Ascending aorta (tissue), 2 donors: ENCODE measurements at regions not wholly inside any gene's neighbourhood (a gene's known extent, or its start where the extent isn't known, plus 50 kb on each side); places are given as distances from the start of the nearest gene placed in this dataset.

Experiments used
- DNase-seq, 2 donors: peaks; one replicate each; pipeline ENCODE4 v3.0.0-alpha.2; 2019; ENCODE audit warnings: low spot score in 2 of 2
- H3K27ac ChIP-seq, 2 donors: fragments of 200-600 bp; sonication (generic); one replicate each; pipeline ENCODE4 v1.5.1; 2016 to 2017; ENCODE audit warnings: mild to moderate bottlenecking in 1 of 2
- H3K27me3 ChIP-seq: fragments of 200-600 bp; sonication (generic); one replicate; pipeline ENCODE4 v1.5.1; 2017
- H3K36me3 ChIP-seq, 2 donors: fragments of 200-600 bp; sonication (generic); one replicate each; pipeline ENCODE4 v1.5.1; 2016
- H3K4me1 ChIP-seq, 2 donors: fragments of 200-600 bp; sonication (generic); one replicate each; pipeline ENCODE4 v1.5.1; 2016 to 2017; ENCODE audit warnings: mild to moderate bottlenecking in 1 of 2
- H3K4me3 ChIP-seq, 2 donors: fragments of 200-600 bp; sonication (generic); one replicate each; pipeline ENCODE4 v1.5.1; 2016 to 2017; ENCODE audit warnings: mild to moderate bottlenecking in 1 of 2
- H3K9me3 ChIP-seq, 2 donors: fragments of 200-600 bp; sonication (generic); one replicate each; pipeline ENCODE4 v1.5.1; 2016
- intact Hi-C: fragments of 100-400 bp; cut with DNase I; formaldehyde crosslinking; loops from one replicate; pipeline ENCODE4 v1.15.1; 2023
- TF ChIP-seq, protein P1 (sequence below), 3 experiments: fragments of 200-600 bp in 2 of 3; fragments of 450-650 bp in 1 of 3; sonication (generic) in 2 of 3; IDR thresholded peaks; one replicate each; pipeline ENCODE4 v1.5.1; 2016 to 2019; ENCODE audit warnings: antibody characterized with exemption in 3 of 3, mild to moderate bottlenecking in 1 of 3, moderate library complexity in 1 of 3

DNA sequence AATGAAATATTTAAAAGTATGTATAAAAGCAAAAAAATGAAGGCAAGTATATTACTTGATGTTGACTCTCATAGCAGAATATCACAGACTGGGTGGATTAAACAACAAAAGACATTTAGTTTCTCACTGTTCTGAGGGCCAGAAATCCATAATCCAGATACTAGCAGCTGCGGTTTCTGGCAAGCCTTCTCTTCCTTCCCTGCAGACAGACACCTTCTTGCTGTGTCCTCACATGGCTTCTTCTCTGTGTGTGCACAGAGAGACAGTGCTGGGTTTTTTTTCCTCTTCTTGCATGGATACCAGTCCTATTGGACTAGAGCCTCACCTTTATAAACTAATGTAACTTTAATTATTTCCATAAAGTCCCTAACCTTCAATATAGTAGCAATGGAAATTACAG is 127.9 kb upstream of the AKR1E2 start:
- Histone ChIP-seq H3K9me3 (no peaks in the 10 kb centered on the region), H3K36me3 (no peaks in the 10 kb centered on the region), H3K4me1 (no peaks in the 10 kb centered on the region), H3K27me3 (no peaks in the 10 kb centered on the region), H3K4me3 (no peak overlapping the region), H3K27ac (no peak overlapping the region)
- TF ChIP-seq, protein P1, sequence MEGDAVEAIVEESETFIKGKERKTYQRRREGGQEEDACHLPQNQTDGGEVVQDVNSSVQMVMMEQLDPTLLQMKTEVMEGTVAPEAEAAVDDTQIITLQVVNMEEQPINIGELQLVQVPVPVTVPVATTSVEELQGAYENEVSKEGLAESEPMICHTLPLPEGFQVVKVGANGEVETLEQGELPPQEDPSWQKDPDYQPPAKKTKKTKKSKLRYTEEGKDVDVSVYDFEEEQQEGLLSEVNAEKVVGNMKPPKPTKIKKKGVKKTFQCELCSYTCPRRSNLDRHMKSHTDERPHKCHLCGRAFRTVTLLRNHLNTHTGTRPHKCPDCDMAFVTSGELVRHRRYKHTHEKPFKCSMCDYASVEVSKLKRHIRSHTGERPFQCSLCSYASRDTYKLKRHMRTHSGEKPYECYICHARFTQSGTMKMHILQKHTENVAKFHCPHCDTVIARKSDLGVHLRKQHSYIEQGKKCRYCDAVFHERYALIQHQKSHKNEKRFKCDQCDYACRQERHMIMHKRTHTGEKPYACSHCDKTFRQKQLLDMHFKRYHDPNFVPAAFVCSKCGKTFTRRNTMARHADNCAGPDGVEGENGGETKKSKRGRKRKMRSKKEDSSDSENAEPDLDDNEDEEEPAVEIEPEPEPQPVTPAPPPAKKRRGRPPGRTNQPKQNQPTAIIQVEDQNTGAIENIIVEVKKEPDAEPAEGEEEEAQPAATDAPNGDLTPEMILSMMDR (IDR thresholded peaks at IDR 0.05) = no peak
- intact Hi-C loops = no loop called here
- DNase-seq = no peak

DNA sequence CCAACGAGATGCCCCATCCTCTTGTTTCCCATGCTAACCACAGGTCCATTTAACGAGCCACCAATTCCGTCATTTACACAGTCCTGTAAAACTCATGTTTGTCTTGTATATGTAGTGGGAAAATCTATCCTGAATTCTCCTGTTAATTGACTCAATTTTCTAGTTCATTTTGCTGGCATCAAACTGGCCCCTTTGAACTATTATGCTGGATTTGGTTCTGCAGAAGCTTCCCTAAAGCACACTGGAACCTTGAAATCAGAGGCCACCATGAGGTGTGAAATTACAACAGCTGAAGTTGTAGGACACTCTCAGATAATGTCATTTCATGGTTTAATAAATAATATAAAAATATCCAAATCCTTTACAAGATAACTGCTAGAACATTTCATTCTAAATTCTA is 129.8 kb upstream of the AKR1E2 start:
- no peak for DNase-seq
- H3K27me3 ChIP-seq = no peaks in the 10 kb centered on the region
- H3K4me1 ChIP-seq = no peaks in the 10 kb centered on the region
- H3K27ac ChIP-seq = no peak overlapping the region
- H3K9me3 ChIP-seq = no peaks in the 10 kb centered on the region
- no peak overlapping the region for H3K4me3 ChIP-seq
- H3K36me3 ChIP-seq = no peaks in the 10 kb centered on the region
- intact Hi-C loops = no loop called here
- TF ChIP-seq, protein P1 (IDR thresholded peaks at IDR 0.05) = no peak

DNA sequence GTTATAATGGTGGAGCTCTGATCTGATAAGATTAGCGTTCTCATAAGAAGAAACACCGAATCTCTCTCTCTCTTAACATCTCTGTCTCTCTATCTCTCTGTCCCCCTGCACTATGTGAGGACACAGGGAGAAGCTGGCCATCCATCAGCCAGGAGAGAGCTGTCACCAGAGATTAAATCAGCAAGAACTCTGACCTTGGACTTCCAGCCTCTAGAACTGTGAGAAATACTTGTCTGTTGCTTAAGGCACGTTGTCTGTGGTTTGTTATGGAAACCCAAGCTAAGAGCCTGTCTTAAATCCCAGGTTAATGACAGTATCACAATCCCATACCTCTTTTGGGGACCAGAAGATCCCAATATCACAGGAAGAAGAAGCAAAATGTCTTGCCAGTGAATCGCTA is 132.0 kb upstream of the AKR1E2 start:
- no peaks in the 10 kb centered on the region for H3K36me3 ChIP-seq
- TF ChIP-seq, protein P1 (IDR thresholded peaks at IDR 0.05) = no peak
- no peaks in the 10 kb centered on the region for H3K4me1 ChIP-seq
- no peak overlapping the region for H3K4me3 ChIP-seq
- H3K27me3 ChIP-seq = no peaks in the 10 kb centered on the region
- no peaks in the 10 kb centered on the region for H3K9me3 ChIP-seq
- DNase-seq = no peak
- intact Hi-C loops = no loop called here
- no peak overlapping the region for H3K27ac ChIP-seq

DNA sequence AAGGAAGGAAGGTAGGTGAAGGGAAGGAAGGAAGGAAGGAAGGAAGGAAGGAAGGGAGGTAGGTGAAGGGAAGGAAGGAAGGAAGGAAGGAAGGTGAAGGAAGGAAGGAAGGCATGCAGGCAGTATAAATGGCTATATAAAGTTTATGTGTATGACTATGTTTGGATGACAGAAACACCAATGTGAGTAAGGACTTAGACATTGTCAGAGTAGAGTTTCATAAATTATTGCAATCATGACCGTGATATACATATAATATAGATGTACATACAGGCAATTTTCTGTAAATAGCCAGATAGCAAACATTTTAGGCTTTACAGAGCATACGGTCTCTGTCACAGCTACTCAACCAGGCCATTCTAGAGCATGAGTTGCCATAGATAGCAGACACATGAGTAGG is 133.8 kb upstream of the AKR1E2 start:
- Histone ChIP-seq H3K4me1 (no peaks in the 10 kb centered on the region), H3K27me3 (no peaks in the 10 kb centered on the region), H3K4me3 (no peak overlapping the region), H3K27ac (no peak overlapping the region), H3K36me3 (no peaks in the 10 kb centered on the region), H3K9me3 (no peaks in the 10 kb centered on the region)
- no peak for DNase-seq
- intact Hi-C loops = no loop called here
- TF ChIP-seq, protein P1 (IDR thresholded peaks at IDR 0.05) = no peak

DNA sequence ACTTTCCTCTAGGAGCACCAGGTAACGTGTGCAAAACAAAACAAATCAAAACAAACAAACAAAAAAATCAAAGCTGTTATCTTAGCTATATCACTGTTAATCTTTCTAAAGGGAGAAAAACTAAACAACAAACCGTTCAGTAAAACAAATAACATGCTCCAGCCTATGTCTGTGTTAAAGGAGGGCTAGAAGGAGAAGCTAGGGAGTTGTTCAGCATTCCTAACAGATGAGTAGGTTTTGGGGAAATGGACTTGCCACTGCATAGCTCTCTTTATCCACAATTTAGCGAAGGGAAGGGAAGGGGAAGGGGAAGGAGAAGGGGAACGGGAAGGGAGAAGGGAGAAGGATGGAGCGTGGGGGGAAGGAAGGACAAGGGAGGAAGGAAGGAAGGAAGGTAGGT is 134.2 kb upstream of the AKR1E2 start:
- Histone ChIP-seq H3K9me3 (no peaks in the 10 kb centered on the region), H3K4me3 (no peak overlapping the region), H3K4me1 (no peaks in the 10 kb centered on the region), H3K36me3 (no peaks in the 10 kb centered on the region), H3K27ac (no peak overlapping the region), H3K27me3 (no peaks in the 10 kb centered on the region)
- TF ChIP-seq, protein P1 (IDR thresholded peaks at IDR 0.05) = no peak
- no peak for DNase-seq
- intact Hi-C loops = no loop called here

DNA sequence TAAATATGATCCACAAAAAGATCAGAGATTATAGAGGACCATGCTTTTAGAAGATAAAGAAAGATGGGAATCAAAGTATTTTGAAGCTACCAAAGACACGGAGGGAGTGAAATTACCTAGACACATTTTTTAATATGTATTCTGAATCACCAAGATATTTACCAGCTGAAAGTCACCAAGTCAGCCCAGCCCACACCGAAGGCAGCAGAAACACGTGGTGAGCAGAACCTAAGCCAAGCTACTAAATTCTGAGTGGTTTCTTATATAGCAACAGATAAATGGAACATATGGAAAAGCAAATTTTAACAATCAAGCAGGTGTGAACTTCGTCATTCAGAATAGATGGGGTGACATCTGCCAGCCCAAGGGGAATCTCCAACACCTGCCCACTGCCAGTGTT is 134.7 kb upstream of the AKR1E2 start:
- Histone ChIP-seq H3K27me3 (no peaks in the 10 kb centered on the region), H3K4me3 (no peak overlapping the region), H3K4me1 (no peaks in the 10 kb centered on the region), H3K36me3 (no peaks in the 10 kb centered on the region), H3K27ac (no peak overlapping the region), H3K9me3 (no peaks in the 10 kb centered on the region)
- no peak for DNase-seq
- intact Hi-C loops = no loop called here
- TF ChIP-seq, protein P1 (IDR thresholded peaks at IDR 0.05) = no peak
